CD1c-positive myeloid dendritic cell (primary cell): ENCODE measurements at regions not wholly inside any gene's neighbourhood (a gene's known extent, or its start where the extent isn't known, plus 50 kb on each side); places are given as distances from the start of the nearest gene placed in this dataset.
"Not testable (repeated sequence)": the region's sequence is repeated elsewhere in the genome, so short reads cannot be mapped to it uniquely, and the experiment has no call there.

Experiments
- DNase-seq: peaks from one replicate; pipeline ENCODE4 v3.0.0-alpha.2; 2016; ENCODE audit errors: extremely low spot score

- no peak for DNase-seq
Measured at GRCh38 chr11:38011496-38011895, 1413.5 kb upstream of the RAG2 start.

DNA sequence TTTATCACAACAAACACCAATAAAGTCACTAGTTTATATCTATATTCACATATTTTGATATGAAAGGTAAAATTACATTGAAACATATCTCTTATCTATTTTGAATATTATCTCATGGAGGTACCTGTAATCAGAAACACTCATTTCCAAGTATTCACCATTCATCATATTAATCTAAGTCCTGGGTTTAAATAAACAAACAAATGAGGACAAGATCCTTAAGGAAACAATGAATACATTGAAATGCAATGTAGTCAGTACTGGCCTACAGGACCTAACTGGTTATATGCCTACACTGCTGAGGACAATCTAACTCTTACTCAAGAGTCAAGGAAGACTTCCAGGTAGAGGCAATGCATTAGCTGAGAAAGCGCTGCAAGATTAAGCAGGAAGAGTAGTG, 1411.9 kb upstream of the RAG2 start:
- no peak for DNase-seq

GRCh38 chr11:38006466-38006865, 1408.4 kb upstream of the RAG2 start:
- no peak for DNase-seq

DNA sequence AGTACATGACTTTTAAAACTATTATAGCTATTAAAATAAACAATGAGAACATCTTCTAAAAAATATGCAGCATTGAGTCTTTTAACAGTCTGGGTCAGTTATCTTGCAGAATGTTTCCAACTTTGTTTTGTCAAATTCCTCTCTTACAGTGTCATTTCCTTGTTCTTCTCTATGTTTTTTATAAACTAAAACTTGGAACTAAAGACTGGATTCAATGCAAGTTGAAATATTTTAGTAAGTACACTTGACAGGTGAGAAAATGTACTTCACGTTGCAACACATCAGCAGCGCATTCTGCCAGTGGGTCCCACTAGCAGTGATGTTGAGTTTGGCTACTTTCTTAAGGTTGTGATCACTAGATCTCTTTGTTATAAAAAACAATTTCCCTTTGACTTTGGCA, 1407.6 kb upstream of the RAG2 start:
- no peak for DNase-seq

DNA sequence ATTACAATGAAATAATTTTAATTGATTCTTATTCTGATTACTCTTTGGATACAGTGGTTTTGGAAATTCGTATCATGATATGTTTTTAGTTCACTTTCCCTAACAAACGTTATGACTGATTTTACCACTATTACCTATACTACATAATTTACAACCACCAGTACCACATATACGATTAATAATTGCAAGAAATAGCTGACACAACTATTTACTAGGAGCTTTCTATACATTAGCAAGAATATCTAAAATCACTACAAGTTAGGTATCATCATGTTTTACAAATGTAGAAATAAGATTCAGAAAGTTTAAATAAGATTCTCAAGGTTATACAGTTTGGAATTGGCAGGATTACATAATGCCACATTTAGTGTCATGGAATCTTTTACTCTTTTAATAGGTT, 1401.1 kb upstream of the RAG2 start:
- DNase-seq, result no peak

DNA sequence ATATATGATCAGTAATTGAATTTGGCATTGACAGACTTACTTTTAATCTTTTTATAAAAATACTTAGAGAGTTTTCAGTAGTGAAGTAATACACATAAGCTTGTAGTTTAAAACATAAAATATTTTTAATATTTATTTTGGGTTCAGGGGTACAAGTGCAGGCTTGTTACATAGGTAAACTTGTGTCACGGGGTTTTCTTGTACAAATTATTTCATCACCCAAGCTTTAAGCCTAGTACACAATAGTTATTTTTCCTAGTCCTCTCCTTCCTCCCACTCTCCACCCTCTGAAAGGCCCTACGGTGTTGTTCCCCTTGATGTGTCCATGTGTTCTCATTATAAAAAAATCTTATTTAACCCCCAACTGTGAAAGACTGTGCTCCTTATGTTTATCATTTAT, 1397.8 kb upstream of the RAG2 start:
- DNase-seq, result no peak

- DNase-seq, result no peak
Measured at GRCh38 chr11:37988031-37988430, 1390.0 kb upstream of the RAG2 start.

DNA sequence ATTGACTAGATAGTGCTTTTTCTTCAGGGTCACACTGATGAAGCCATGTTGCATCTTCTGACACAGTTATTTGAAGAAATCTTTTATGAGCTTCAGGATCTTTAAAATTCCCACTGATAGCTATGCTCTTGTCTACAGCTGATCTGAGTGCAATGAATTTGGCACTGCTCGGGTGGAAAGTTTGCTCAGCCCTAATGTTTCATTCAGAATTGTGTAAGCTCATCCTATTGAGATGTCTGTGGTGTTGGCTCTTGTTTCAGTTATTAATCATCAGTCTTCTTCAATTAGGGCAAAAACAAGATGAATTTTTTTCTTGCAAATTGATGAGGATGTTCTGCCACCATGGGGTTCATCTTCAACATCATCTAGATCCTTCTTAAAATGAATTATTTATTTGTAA, 1387.0 kb upstream of the RAG2 start:
- DNase-seq, result no peak

GRCh38 chr11:37978647-37979046, 1380.6 kb upstream of the RAG2 start:
- no peak for DNase-seq

- DNase-seq, result no peak
Measured at GRCh38 chr11:37973941-37974340, 1375.9 kb upstream of the RAG2 start.

DNA sequence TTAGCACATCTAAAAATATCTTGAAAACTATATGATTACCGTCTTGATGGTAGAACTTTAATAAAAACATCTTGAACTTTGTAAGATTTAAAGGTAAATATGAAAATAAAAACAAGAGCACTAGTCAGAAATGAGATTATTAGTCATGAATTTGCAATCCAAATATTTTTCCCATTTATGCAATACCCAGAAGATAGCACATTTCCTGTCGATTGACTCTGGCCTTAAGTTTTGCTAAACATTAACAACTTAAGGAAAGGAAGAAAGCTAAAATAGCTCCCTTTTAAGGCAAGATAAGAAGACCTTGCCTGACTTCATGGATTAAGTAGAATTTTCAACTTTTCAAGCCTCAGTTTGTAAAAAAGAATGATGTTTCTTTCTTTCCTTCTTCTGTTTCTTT, 1374.7 kb upstream of the RAG2 start:
- no peak for DNase-seq

DNA sequence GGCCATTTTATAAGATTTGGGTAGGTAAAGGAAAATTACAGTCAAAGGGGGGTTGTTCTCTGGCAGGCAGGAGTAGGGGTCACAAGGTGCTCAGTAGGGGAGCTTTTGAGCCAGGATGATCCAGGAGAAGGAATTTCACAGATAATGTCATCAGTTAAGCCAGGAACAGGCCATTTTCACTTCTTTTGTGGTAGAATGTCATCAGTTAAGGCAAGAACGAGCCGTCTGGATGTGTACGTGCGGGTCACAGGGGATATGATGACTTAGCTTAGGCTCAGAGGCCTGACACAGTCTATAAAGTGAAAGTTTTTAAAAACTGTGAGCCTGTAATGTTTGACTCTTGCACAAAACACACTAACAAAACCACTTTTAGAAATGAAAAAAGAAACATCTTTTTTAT, 1371.3 kb upstream of the RAG2 start:
- DNase-seq, result not testable (repeated sequence)

DNA sequence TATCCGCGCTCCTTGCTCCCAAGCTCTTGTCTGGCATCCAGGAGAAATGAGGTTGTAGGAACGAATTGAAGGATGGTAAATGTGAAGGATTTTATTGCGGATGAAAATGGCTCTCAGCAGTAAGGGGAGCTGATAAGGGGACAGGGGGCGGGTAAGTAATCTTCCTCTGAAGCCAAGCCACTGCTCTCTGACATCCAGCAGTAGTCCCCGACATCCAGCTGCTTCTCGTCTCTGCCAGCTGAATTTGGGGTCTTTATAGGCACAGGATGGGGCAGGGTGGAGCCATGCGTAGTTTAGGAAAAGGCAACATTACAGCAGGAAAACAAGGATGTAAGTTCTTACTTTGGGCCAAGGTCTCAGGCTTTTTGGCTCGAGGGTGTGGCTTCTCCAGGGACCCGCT, 1370.1 kb upstream of the RAG2 start:
- no peak for DNase-seq

DNA sequence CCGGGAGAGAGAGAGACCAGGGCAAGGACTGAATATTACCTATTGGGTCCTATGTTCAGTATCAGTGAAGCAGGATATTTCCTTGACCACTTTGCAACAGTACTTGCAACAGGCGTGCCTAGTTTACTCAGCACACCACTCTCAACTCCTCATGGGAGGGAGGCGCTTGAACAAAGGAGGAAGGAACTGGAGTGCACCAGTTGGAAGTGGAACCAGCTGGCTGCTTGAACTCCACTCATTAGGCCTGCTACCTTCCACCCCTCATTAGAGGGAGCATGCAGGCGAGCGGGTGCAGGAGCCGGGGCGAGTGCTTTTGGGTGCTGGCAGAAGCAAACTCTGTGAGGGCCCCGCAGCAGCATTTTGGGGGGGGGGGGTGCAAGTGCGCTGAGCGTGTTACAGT, 1369.6 kb upstream of the RAG2 start:
- DNase-seq, result no peak

GRCh38 chr11:37963440-37963839, 1365.4 kb upstream of the RAG2 start:
- no peak for DNase-seq

GRCh38 chr11:37957717-37958116, 1359.7 kb upstream of the RAG2 start:
- no peak for DNase-seq

DNA sequence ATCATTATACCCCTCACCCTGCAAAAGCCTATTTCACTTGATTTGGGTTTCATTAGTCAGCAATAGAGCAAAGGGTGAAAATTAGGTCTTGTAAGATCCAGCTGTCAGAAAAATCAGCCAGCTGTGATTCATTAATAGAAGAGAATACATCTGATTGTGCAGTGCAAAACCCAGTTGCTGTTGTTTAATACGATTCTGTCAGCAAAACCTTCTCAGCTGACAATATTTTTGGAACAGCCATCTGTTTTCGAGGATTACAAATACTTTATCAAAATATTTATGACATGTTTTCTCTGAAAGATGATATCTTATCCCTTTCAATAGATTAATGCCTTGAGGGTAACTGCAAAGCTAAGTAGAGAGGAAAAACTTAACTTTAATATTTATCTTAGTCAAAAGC, 1354.0 kb upstream of the RAG2 start:
- no peak for DNase-seq

GRCh38 chr11:37948258-37948657, 1350.2 kb upstream of the RAG2 start:
- DNase-seq, result no peak

DNA sequence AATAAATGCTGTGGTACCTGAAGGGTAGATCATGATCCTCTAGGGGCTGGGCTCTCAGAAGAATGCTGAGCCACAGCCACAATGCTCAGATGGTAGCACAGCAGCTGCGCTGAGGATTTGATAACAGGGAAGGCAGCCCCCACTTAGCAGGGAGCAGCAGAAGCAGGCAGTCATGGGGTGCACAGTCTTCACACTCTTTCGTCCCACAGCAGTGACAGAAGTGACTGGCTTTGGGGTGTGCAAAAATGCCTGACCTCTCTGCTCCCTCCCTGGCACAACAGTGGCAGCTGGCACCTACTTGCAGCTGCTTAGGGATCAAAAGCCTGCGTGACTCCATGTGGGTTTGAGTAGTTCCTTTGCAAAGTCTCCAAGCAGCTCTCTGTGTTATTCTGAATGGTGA, 1349.8 kb upstream of the RAG2 start:
- no peak for DNase-seq

DNA sequence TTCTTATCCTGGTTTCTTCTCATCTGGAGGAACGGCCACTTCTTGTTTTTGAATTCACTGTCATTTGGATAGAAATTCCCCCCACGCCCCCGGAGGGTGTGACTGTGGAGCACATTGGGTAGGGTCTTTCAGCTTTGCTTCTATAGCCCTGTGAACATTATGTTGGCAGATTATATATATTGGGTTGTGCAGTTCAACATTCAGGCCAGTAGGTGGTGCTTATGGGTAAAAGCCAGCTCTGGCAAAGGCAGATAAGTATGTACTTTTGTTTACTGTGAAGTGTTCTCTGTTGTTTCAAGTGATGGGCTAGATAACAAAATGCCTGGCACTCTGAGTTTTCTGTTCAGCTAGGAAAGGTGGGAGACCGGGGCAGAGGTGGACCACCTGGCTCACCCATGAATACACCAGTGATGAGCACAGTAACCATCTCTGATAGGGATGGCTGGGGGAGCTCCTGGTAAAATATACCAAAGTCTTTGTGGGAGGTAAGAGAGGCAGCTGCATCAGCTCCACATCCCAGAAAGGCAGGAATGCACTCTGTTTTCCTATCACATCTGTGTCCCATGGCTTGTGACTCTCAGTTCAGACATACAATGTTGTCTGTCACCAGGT, 1348.2 kb upstream of the RAG2 start:
- peak; percentile 10 for DNase-seq

- no peak for DNase-seq
Measured at GRCh38 chr11:37942081-37942480, 1344.0 kb upstream of the RAG2 start.

DNA sequence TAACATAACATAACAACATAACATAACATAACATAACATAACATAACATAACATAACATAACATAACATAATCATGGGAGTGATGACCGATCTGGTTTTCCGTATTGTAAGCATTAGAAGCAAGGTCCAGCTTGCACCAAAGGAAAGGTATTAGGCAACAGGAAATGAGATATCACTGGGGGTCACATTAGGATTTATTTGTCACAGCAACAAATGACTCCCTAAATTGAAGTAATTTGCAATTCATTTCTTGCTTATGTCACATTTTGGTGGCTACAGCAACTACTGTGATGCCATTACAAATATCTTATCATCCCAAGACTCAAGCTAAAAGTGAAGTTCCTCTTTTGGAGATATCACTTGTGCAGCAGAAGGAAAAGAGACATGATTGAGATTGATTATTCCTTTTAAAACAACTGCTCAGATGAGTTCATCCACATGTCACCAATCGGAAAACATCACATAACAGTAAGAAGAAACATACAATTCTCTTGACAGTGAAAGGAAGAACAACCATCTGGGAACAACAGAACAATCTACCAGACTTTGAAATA, 1331.1 kb upstream of the RAG2 start:
- DNase-seq, result no peak

- no peak for DNase-seq
Measured at GRCh38 chr11:37926772-37927171, 1328.7 kb upstream of the RAG2 start.

- no peak for DNase-seq
Measured at GRCh38 chr11:37916331-37916730, 1318.3 kb upstream of the RAG2 start.
